AG08395 (cell line): ENCODE measurements at regions not wholly inside any gene's neighbourhood (a gene's known extent, or its start where the extent isn't known, plus 50 kb on each side); places are given as distances from the start of the nearest gene placed in this dataset.

Experiments
- DNase-seq: peaks from one replicate; pipeline ENCODE4 v3.0.0; 2012; ENCODE audit warnings: mixed read lengths, low spot score

DNA sequence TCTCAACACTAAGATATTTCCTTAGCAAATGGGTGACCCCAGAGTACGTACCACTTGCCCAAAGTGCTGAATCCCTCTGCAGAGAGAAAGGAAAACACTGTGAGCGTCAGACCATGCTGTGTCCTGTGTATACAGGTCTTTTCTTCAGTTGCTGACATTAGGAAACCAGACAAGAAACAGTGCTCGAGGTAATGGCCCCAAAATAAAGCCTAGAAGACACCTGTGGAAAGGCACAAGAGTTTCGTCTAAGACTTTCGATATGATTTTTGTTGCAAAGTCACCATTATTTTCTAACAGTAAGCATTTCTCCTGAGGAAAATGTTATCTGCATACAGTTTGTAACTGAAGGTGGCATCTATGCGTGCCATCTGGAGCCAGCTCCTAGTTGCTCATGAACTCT lies 62.0 kb upstream of the SIMC1 start:
- DNase-seq: no peak

DNA sequence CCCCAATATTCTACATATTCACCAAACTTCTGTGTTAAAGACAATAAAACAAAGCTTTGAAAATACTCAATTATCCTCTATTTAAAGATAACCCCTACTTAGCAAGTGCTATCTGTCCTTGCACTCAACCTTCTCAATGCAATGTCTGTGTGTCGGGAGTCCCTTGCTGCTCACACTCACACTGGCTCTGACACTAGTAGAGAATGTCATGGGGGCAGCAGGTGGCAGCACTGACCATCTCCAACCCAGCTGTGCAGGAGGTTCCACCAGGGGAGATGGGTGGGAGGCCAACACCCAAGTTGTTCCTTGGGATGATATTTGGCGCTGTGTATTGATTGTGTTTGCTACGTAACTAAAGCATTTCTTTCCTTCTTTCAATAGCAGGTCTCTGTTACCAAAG lies 59.4 kb upstream of the SIMC1 start:
- no peak for DNase-seq

- DNase-seq: peak; percentile 39
Measured at GRCh38 chr5:176180339-176180738, 57.9 kb upstream of the SIMC1 start.

- DNase-seq: no peak
Measured at GRCh38 chr5:176180781-176181180, 57.4 kb upstream of the SIMC1 start.

DNA sequence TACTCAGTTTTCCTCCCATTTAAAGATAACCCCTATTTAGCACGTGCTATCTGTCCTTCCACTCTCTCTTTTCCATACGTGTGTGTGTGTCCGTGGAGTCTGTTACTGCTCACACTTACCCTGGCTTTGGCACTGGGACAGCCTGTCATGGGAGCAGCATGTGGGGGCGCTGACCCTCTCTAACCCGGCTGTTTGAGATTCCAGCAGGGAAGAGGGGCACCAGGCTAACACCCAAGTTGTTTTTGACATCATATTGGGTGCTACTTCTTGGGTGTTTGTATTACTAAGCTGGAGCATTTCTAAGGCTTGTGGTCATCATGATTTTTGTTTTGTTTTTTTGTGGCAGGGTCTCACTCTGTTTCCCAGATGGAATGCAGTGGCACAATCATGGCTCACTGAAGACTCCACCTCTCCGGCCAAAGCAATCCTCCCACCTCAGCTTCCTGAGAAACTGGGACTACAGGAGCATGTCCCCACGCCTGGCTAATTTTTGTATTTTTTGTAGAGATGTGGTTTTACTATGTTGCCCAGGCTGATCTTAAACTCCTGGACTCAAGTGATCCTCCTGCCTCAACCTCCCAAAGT lies 56.9 kb upstream of the SIMC1 start:
- no peak for DNase-seq

DNA sequence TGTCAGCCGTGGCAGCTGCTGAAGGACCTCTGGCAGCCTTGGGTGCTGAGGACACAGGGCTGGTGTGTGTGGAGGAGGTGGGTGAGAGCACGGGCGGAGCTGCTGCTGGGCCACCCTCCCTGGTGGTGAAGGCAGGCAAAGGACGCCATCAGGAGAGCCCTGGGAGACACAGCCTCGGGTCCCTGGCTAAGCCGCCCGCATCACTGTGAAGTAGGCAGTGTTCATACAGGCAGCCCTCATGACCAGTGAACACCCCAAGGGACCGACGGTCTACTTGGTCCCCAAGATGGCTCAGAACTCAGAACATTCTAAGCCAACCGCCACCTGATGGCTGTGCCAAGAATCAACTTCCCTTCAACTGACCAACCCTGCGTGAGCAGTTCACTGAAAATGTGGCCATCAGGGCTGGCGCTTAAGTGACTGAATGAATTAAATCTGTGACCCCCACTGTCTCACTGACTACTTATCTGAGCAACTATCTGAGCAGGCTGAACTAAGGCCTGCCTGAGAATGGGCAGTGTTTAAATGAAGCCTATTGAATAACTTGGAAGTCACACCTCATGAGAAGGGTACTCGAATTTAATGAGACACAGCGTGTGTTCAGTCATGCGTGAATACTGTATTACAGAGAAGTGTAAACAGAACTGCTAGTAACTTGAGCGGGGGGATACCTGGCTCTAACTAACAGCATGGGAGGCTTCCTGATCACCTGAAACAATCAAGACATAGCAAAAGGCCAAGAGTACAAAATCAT lies 54.7 kb upstream of the SIMC1 start:
- no peak for DNase-seq

DNA sequence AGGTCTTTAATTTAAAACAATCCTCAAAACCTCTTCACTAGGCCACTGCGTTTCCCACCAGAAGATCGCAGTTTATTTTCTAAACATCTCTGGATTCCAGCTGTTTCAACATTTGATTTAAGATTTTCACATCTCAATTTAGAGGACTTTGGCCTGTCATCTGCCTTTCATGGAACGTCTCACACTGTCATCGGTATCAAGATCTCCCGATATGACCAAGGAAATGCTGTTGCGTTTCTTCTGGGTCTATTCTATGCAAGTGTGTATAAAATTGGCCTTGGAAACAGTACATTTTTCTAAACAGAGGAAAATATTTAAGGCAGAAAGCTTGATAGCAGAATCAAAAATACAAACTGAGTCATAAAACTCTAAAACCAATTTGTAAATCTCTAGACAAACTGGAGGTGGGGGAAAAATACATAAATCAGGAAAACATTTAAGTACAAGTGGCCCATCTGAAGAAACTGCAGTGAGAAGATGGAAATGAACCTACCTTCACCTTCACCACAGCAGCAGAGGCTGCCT lies 53.6 kb upstream of the SIMC1 start:
- DNase-seq: no peak

DNA sequence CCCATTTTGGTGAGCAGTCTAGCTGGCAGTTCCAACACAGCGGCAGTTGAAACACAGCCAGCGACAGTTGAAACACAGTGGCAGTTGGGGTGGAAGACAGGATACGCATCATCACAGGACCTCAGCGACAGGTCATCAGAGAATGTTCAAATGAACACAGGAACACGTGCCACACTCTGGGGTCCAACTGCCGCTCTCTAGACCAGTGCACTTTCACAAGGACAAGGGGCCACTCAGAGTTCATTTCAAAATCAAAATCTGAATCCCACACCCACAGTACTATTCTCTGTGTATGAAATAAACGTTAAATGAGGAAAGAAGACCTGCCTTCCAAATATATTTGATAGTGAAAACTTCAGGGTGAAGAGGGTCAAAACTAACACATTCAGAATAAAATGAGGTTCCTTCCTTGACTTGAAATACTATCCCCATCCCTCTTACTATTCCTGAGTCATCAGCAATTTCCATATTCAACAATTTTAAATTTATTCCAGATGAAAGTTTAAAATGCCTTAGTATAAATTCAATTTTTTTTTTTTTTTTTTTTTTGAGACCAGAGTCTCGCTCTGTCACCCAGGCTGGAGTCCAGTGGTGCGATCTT lies 53.0 kb upstream of the SIMC1 start:
- no peak for DNase-seq

GRCh38 chr5:176186107-176186506 lies 52.1 kb upstream of the SIMC1 start:
- no peak for DNase-seq

DNA sequence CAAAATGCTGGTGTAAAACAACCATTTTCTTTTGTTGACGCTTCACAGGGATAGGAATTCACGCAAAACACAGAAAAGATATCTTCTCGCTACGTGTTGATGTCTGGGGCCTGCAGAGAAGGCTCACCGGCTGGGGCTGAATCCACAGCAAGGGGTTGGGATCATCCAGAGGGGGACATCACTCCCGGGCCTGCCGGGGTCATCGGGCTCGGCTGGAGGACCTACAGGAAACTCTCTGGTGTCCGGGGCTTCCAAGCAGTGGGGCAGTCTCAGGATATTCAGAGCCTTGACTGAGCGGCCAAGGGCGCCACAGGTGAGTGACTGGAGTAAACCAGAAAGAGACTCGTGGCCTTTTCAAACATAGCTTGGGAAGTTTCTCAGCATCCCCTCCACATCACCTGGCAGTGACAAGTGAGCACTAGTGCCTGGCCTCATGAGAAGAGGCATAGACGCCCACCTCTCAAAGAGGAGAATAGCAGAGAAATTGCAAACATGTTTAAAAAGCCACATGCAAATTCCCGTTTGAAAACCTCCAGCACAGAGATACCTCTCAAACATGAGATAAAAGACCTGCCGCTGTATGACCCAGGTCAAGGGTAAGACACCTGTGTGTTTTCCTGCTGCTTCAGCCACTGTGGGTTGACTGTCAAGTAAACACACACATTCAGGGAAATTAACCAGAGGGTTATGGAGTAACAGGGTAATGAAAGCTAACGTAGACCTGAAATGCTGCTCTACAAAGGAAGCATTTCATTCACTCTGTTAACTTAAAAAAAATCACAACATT lies 50.8 kb upstream of the SIMC1 start:
- DNase-seq: no peak

DNA sequence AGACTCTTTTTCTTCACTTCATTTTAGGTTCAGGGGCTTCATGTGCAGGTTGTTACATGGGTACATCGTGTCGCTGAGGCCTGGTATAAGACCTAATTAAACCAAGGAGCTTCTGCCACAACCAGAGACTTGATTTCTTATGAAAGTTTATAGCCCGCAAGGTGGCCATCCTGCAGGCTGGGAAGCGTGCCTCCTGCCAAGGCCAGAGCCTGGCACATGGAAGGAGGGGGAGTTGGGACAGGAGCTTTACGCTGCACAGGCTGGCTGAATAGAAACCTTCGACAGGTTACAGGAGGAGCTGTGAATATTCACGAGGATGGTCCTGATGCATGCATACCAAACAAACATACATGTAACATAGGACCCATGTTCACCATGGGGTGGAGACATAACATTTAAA lies 50.1 kb upstream of the SIMC1 start:
- no peak for DNase-seq
